Nephron progenitor cell (in vitro differentiated cells): ENCODE measurements at regions not wholly inside any gene's neighbourhood (a gene's known extent, or its start where the extent isn't known, plus 50 kb on each side); places are given as distances from the start of the nearest gene placed in this dataset.

Experiments used
- DNase-seq: peaks from one replicate; pipeline ENCODE4 v3.0.0; 2021
- H3K27ac Mint-ChIP-seq: 2 replicates; pipeline ENCODE4 v1.8.0; 2021; ENCODE audit warnings: mild to moderate bottlenecking, moderate library complexity, mixed read lengths
- H3K27me3 Mint-ChIP-seq: 2 replicates; pipeline ENCODE4 v1.8.0; 2021; ENCODE audit warnings: mild to moderate bottlenecking, low read depth, mixed read lengths; ENCODE audit not compliant: poor library complexity
- H3K36me3 Mint-ChIP-seq: 2 replicates; pipeline ENCODE4 v1.8.0; 2021; ENCODE audit warnings: low read depth, mixed read lengths
- H3K4me1 Mint-ChIP-seq: 2 replicates; pipeline ENCODE4 v1.8.0; 2021; ENCODE audit warnings: mixed read lengths
- H3K4me3 Mint-ChIP-seq: 2 replicates; pipeline ENCODE4 v1.8.0; 2021; ENCODE audit warnings: mild to moderate bottlenecking, moderate library complexity, mixed read lengths
- H3K9me3 Mint-ChIP-seq: 2 replicates; pipeline ENCODE4 v1.8.0; 2021; ENCODE audit warnings: mild to moderate bottlenecking, moderate library complexity, mixed read lengths
- TF ChIP-seq, protein P1 (sequence below): fragments of 200-600 bp; sonication (generic); IDR thresholded peaks from 2 replicates; pipeline ENCODE4 v1.5.0; 2021; ENCODE audit warnings: antibody characterized with exemption

DNA sequence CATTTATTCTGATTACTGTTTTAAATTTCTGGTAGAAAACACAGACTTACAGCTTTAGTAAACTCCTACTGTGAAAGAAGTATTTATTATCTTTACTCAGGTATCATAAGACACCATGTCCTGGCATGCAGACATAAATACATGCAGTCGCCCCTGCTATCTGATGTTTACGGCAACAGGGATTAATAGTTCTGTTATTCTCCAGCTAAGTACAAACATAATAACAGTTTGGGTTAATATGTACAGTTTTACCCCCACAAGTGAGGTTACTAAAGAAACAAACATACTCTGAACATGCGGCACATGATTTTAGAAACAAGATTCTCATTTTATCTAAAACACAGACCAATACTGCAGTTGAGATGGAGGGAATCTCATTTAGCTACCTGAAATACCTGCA is 170.8 kb downstream of the ABCA8 start:
- H3K4me3 Mint-ChIP-seq = no peak overlapping the region
- peaks cover 32% of the 10 kb centered on the region for H3K9me3 Mint-ChIP-seq
- no peaks in the 10 kb centered on the region for H3K36me3 Mint-ChIP-seq

DNA sequence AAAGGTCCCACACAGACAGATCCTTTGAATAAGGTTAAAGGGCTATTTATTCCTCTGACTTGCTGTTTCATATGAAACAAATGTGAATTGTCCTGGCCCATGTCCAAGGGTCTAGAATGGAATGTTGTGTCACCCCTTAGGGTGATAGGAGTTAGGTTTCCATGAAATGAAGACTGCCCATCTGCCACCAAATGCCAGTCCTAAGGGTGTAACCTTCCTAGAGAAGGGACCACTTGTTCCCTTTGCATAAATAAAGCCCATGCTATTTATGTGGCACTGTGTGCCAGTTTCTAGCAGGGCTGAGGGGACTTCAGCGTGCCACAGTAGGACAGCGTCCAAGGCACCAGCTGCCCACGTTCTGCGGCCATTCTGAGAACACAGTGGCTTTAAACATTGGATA is 171.3 kb downstream of the ABCA8 start:
- H3K4me3 Mint-ChIP-seq = no peak overlapping the region
- no peak for DNase-seq
- H3K36me3 Mint-ChIP-seq = no peaks in the 10 kb centered on the region
- no peak overlapping the region for H3K27ac Mint-ChIP-seq
- peaks cover 9% of the 10 kb centered on the region for H3K4me1 Mint-ChIP-seq
- H3K9me3 Mint-ChIP-seq = peaks cover 27% of the 10 kb centered on the region
- TF ChIP-seq, protein P1, sequence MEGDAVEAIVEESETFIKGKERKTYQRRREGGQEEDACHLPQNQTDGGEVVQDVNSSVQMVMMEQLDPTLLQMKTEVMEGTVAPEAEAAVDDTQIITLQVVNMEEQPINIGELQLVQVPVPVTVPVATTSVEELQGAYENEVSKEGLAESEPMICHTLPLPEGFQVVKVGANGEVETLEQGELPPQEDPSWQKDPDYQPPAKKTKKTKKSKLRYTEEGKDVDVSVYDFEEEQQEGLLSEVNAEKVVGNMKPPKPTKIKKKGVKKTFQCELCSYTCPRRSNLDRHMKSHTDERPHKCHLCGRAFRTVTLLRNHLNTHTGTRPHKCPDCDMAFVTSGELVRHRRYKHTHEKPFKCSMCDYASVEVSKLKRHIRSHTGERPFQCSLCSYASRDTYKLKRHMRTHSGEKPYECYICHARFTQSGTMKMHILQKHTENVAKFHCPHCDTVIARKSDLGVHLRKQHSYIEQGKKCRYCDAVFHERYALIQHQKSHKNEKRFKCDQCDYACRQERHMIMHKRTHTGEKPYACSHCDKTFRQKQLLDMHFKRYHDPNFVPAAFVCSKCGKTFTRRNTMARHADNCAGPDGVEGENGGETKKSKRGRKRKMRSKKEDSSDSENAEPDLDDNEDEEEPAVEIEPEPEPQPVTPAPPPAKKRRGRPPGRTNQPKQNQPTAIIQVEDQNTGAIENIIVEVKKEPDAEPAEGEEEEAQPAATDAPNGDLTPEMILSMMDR = no peak
- H3K27me3 Mint-ChIP-seq = peaks cover 11% of the 10 kb centered on the region

More for the DNA sequence above, 170.8 kb downstream of the ABCA8 start:
- peaks cover 11% of the 10 kb centered on the region for H3K27me3 Mint-ChIP-seq
- DNase-seq = no peak
- TF ChIP-seq, protein P1 = no peak
- no peak overlapping the region for H3K27ac Mint-ChIP-seq
- peaks cover 9% of the 10 kb centered on the region for H3K4me1 Mint-ChIP-seq

DNA sequence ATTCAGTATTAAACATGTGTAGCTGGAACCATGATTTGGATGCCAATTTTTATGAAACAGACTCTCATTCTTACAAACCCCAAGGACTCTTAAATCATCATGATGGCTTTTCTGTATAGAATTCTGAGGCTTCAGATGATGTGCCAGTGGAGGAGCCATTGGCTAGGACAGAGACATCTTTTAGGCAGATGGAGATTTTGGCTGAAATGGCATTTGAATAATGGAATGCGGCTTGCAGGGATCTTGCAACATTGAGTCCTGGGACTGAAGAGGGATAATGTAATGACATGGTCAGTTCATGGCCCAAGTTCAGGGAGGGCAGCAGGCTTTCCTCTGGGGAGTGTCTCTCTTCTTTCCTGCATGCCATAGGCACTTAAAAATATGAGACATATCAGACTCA is 172.4 kb downstream of the ABCA8 start:
- H3K36me3 Mint-ChIP-seq = no peaks in the 10 kb centered on the region
- TF ChIP-seq, protein P1 = no peak
- no peak for DNase-seq
- H3K9me3 Mint-ChIP-seq = peaks cover 19% of the 10 kb centered on the region
- no peak overlapping the region for H3K27ac Mint-ChIP-seq
- H3K4me3 Mint-ChIP-seq = no peak overlapping the region
- peaks cover 12% of the 10 kb centered on the region for H3K27me3 Mint-ChIP-seq
- peaks cover 14% of the 10 kb centered on the region for H3K4me1 Mint-ChIP-seq

DNA sequence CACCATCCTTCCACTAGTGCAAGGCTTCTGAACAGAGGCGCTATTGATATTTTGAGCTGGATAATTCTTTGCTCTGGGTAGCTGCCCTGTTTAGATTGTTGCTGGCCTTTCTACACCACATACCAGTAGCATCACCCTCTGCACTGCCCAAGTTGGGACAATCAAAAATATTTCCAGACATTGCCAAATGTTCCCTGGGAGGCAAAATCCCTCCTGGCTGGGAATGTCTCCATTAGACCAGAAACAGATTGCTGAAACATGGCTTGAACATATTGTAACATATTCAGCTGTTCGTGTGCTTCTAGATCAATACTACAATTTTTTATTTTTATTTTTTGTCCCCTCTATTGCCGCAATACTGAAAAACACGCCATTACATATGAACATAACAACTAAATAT is 174.6 kb downstream of the ABCA8 start:
- Mint-ChIP-seq H3K27ac (no peak overlapping the region), H3K27me3 (peaks cover 3% of the 10 kb centered on the region), H3K9me3 (peaks cover 14% of the 10 kb centered on the region), H3K36me3 (no peaks in the 10 kb centered on the region), H3K4me1 (peaks cover 14% of the 10 kb centered on the region), H3K4me3 (no peak overlapping the region)
- DNase-seq = no peak
- TF ChIP-seq, protein P1 = no peak

DNA sequence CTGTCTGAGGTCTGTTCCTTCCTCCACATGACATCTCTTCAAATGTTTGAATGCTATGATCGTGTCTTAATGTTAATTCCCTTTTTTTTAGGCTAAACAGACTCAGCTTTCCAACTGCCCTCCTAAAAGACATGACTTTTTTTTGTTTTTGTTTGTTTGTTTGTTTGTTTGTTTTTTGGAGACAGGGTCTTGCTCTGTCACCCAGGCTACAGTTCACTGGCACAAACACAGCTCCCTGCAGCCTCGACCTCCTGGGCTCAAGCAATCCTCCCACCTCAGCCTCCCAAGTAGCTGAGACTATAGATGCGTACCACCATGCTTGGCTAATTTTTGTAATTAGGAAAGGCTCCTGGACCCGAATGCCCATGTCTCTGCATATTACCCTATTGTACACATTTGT is 176.5 kb downstream of the ABCA8 start:
- Mint-ChIP-seq H3K36me3 (no peaks in the 10 kb centered on the region), H3K9me3 (peaks cover 14% of the 10 kb centered on the region), H3K4me3 (no peak overlapping the region), H3K4me1 (peaks cover 23% of the 10 kb centered on the region), H3K27ac (no peak overlapping the region), H3K27me3 (peaks cover 3% of the 10 kb centered on the region)
- TF ChIP-seq, protein P1 = no peak
- no peak for DNase-seq

DNA sequence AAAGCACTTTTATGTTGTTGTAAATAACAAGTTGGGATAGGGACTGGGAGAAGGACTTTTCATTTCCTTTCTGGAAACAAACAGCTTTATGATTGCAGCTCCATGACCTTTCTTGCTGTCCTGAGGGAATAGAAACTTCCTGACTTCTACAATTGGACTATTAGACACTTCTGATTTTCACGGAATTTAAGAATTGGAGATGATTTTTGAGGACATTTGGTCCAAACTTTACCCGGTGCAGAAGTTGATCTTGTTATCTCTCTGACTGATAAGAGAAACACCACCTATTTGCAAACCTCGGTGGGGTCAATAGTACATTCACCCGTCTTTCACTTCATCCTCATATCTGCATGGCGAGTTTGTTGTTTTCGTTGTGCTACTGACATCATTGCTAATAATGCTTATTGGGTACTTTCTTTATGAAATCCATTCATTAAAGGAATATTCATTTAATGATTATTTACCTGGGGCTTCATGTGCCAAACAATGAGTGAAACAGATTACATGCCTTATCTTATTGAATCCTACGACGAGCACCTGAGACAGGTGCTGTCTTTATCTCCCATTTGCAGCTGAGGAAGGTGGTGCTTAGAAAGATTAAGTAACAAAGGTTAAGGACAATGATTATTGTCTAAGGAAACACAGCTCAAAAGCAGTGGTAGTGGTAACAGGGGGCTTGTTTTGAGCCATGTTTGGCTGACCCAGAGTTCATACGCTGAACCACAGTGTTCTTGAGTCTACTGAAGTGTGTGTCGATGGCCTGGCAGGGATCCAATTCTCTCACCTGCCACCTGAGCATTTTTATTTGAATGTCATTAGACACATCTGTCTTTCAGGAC is 176.9 kb upstream of the FAM20A start:
- peaks cover 14% of the 10 kb centered on the region for H3K9me3 Mint-ChIP-seq
- no peak overlapping the region for H3K27ac Mint-ChIP-seq
- H3K4me1 Mint-ChIP-seq = peaks cover 23% of the 10 kb centered on the region
- no peak for DNase-seq
- H3K4me3 Mint-ChIP-seq = no peak overlapping the region
- H3K27me3 Mint-ChIP-seq = peaks cover 6% of the 10 kb centered on the region
- H3K36me3 Mint-ChIP-seq = no peaks in the 10 kb centered on the region
- TF ChIP-seq, protein P1 = no peak
